KBM-7 (cell line): ENCODE measurements at regions not wholly inside any gene's neighbourhood (a gene's known extent, or its start where the extent isn't known, plus 50 kb on each side); places are given as distances from the start of the nearest gene placed in this dataset.
"Not testable (repeated sequence)": the region's sequence is repeated elsewhere in the genome, so short reads cannot be mapped to it uniquely, and the experiment has no call there.

Source experiments
- DNase-seq: peaks from one replicate; pipeline ENCODE4 v3.0.0-alpha.2; 2015
- in situ Hi-C: fragments of 300-500 bp; cut with MboI; formaldehyde crosslinking; loops from 2 replicates; pipeline ENCODE4 v1.14.3; 2020; ENCODE audit warnings: low sequenced_read_pairs, low pct_unique_long_range_greater_than_20kb, mixed read lengths

DNA sequence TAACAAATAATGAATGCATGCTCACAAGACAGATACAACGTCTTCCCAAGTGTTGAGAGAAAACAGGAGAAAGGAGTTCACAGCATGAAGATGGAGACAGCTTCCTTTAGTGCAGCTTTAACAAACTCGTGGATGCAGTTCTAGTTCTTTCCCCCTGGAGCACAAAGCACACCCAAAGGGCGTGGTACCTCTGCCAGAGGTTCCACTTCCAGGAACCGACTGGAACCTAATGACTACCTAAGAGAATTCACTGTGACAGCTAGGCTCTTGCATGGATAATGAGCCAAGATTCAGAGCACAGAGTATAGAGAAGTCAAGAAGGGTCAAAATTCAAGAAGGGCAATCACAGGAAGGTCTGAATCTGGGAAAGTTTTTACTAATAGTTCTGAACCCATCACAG, 673.2 kb downstream of the XPNPEP1 start:
- no peak for DNase-seq
- in situ Hi-C loops = no loop called here

DNA sequence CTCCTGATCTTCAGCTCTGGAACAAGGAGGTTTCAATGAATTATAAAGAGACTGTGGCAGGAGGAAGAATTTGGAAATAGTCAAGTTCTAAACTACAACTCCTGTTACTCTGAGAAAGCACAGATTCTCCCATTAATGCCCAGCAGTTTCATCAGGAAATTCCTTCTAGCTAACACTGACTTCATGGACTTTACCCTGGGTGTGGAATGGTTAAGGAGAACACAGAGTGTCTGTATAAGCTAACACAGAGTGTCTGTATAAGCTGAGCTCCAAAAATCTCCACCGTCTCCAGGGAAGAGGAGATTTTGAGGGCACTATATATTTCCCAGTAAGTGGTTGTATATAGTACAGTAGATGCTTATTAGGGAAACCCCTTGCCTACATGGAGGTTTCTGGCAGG, 675.5 kb downstream of the XPNPEP1 start:
- in situ Hi-C loops = no loop called here
- no peak for DNase-seq

DNA sequence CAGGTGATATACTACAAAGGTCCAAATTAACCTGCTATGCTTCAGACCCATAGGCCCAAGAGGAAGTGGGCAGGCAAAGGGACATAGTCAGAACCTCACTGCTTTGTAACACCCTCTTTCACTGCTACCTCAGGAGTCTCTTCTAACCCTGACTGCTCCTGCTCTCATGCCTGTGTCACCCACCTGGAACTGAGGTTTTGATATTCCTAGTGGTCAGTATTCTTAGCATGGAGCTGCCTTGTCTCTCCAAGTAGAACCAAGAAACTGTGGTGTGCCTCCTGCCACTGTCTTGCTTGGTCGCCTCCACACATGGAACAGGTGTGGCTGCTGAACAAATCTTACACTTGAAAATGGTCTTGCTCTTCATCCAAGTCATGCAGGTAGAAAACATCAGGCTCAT, 677.5 kb downstream of the XPNPEP1 start:
- in situ Hi-C loops = no loop called here
- DNase-seq = no peak

DNA sequence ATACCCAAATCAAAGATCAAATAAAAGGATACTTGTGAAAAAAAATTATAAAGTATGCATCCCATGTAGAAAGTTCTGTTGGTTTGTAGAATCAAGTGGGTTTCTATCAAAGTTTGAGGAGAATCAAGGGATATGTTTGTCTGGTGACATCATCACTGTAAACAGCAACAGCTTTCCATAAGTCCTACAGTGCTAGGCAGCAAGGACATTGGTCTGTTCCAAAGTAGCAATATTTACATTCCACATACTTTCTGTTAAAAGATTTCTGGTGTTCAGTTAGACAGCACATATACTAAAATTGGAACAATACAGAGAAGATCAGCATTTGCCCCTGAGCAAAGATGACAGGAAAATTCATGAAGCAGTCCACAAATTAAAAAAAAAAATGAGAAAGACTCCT, 683.9 kb downstream of the XPNPEP1 start:
- in situ Hi-C loops = no loop called here
- DNase-seq = no peak

DNA sequence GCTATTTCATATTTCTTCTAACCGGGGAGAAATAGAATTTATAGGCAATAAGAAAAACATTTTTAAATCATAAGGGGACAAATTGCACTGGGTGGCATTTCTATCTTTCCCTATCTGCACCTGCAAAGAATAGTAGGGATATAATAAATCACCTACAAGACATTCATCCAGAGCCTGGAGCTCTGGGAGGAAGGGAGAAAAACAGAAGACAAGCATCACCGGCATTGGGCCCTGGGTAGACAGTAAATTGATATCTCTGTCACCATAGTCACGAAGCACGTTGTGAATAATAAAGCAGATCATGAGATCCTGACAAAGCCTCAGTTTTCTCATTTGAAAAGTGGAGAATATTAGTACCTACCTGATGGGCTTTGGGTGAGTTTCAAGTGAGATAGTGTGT, 685.6 kb downstream of the XPNPEP1 start:
- in situ Hi-C loops = no loop called here
- DNase-seq = no peak

DNA sequence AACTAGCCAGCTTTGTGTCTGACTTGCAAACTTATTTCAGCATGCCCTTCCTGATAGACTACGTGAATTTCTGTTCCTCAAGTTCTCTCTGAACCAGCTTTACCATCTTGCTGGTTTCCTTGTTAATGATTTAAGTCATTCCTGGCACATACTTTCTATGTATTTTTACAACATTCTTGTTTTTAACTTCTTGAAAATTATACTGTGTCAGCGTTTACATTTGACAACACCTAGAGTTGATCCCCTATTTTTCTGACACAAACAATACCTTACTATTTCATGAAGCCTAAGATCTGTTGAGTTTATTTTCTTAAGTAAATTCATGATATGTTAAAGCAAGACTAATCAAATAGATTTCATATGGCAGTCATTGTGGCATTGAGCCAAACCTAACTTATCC, 686.3 kb downstream of the XPNPEP1 start:
- in situ Hi-C loops = no loop called here
- DNase-seq = no peak

DNA sequence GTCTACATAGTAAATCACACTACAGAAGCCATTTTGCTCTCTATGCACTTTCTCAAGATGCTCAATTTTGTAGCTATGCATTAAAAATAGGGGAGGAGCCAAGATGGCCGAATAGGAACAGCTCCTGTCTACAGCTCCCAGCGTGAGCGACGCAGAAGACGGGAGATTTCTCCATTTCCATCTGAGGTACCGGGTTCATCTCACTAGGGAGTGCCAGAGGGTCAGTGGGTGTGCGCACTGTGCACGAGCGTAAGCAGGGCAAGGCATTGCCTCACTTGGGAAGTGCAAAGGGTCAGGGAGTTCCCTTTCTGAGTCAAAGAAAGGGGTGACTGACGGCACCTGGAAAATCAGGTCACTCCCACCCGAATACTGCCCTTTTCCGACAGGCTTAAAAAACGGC, 699.8 kb downstream of the XPNPEP1 start:
- not testable (repeated sequence) for DNase-seq

DNA sequence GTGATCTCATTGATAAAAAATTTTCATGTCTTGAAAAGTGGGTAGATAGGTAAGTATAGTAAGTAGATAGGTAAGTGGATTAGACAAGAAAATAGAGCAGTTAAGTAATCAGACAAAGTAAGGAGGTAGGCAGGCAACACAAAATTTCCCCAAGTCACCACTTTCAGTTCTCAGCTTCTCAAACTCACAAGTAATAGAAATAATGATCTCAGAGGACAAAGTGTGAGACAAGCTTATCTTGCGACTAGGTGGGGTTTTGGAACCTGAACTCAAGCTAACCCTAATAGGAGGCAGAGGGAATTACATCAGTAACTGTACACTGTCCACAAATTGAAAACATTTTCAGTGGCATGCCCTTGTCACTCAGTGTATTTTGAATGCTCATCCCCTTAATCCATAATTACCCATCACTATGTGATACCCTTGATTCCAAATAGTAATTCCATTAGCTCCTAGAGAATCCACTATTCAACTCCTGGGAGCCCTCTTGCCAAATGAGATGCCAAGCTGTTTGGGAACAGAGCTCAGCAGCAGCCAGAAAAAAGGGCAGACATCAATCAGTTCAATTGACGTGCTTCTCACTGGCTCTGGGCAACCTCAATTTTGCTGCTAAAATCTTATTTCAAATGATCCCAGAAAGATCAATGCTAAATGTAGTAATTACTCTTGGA, 703.2 kb downstream of the XPNPEP1 start:
- in situ Hi-C loops = no loop called here
- DNase-seq = no peak

More for the DNA sequence above, 699.8 kb downstream of the XPNPEP1 start:
- in situ Hi-C loops = not testable (repeated sequence)

DNA sequence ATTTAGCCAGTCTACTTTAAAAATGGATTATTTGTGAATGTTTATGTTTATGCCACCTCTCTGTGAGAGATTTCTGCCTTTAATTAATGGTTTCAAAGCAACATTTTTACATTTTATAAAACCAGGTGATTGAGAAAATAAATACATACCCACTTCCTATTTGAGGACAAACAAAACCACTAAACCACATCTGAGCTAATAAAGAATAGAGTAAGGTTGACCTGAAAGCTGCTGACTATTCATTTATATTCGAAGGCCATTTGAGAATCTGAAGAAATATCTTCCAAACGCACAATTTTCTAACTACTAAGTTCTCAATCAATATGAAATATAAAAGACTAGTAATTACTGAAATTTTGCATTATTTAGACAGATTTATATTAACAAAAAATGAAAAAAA, 705.1 kb downstream of the XPNPEP1 start:
- in situ Hi-C loops = no loop called here
- no peak for DNase-seq

DNA sequence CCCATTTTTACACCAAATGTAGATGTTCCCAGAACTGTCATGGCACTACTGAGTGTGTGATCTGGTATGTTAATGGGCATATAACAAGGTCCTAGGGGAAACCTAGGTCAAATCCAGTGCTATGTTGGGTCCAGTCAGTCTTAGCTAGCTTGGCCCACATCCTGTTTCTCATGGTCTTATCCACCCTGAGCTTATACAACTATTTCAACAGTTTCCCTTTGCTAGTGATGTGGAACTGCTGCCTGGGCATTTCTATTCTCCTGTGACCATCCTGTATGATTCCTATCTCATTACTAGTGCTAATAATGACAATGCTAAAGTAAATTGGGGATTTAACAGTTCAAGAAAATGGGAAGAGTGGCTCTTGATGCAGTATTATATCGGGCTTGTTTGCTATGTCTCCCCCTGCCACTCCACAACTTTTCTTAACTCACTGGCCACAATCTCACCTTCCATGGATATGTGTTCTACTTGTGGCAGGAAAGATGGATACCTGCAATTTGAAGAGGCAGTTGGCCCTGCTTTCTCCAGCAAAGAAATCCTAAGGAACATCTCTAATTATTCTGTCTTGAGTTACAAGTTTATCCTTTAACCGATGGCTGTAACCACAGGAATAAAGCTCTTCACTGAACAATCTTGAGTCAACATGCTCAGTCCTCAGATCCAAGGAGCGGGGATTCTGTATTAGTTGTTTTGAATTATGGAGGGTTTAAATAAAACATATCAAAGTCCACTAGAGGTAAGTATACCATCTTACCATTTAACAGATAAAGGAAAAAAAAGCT, 707.8 kb downstream of the XPNPEP1 start:
- in situ Hi-C loops = no loop called here

DNA sequence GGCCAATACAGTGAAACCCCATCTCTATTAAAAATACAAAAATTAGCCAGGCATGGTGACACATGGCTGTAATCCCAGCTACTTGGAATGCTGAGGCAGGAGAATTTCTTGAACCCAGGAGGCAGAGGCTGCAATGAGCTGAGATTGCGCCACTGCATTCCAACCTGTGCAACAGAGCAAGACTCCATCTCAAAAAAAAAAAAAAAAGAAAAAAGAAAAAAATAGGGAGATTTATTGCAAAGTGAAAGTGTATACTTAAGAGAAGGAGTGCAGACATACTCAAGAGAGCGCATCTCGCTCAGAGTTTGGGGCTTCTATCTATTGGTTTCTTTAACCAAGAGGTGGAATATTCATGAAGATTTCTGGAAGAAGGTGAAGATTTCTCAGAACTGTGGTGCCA, 708.4 kb downstream of the XPNPEP1 start:
- DNase-seq, in situ Hi-C loops: not testable (repeated sequence)

More for the DNA sequence above, 707.8 kb downstream of the XPNPEP1 start:
- DNase-seq = no peak

DNA sequence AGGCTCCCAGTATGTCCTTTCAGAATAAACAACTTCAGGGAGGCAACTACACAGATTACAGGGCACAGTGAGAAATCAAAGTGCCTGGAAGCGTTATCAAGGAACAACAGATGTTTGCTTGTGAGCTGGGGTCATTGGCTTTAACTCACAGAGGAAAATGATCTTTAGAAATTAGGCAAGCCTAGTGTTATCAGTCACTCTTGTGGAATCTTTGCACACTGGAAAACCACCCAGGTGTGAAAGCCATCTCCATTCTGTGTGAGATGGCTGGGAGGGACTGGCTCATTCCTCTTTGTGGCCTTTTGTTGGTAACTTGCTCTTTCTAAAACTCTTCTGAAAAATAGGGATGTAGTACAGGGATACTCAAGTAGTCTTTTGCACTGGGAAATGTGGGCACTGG, 716.0 kb downstream of the XPNPEP1 start:
- no peak for DNase-seq
- in situ Hi-C loops = no loop called here

DNA sequence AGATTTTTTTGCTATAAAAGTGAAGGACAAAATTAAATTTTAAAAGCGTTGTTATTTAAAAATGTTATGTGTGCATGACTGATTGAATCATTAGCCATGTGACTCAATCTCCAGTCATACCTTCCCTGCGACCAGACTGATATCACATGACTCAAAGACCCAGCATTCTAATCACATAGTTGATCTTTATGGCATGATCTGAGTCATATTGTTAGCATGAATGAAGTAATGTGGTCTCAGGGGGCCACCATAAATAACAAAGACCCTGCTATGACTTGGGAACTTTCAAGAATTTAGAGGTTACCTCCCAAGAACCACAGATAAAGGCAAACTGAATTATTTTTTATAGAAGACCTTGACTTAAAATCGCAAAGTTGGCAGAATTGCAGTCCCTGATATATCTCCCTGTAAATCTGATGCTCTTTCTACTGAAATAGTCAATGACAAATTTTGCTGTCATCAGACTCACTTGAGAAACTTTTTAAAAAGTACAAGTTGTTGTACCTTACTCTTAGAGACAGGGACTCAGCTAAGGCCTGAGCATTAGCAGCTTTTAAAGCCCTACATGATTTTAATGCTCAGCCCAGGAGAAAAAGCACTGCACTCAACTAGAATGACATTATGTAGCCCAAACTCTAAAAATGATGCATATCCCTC, 717.3 kb downstream of the XPNPEP1 start:
- in situ Hi-C loops = no loop called here
- no peak for DNase-seq

DNA sequence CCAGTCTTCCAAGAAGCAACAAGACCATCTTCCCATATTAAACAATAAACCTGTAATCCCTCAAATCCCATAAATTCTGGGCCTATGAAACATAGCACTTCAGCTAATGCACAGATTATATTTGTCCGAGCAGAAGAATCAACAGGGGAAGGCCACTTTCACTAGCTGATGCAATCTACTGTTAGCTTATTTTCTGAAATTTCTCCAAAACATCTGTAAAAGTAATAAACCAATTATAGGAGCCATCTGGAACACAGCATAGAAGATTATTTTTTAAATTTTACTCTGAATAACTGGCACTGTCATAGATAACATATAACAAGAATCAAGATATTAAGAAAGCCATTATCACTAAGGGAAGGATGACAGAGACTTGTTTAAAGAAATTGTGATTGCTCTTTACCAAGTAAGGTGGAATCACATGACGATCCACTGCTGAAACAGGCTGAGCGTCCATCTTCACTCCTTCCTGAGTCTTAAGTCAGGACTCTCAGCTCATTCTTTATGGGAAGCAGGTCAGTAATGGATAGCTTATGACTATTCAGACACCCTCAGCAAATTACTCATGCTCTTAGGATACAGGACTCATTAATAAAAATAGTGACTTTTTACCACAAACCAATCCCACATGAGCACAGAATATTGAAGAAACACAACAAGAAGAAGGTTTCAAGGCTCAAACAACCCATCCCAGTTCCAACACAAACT, 719.5 kb downstream of the XPNPEP1 start:
- in situ Hi-C loops = no loop called here
- DNase-seq = no peak

DNA sequence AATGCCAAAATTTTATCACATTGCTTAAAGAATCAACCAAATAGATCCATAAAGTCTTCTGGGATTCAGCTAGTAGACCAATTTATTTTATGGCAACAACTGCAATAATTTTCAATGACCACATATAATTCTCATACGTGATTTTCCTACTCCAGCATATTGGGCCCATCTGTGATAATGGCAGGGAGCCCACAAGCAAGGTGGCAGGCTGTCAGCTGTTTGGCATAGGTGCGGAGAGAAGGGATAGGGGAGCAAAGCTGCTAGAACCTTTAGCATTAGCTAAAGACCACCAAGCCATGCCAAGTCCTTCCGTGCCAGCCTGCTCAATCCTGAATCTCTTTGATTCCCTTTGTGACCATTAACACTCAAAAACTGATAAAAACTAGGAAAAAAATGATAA, 721.2 kb downstream of the XPNPEP1 start:
- in situ Hi-C loops = no loop called here
- DNase-seq = no peak

DNA sequence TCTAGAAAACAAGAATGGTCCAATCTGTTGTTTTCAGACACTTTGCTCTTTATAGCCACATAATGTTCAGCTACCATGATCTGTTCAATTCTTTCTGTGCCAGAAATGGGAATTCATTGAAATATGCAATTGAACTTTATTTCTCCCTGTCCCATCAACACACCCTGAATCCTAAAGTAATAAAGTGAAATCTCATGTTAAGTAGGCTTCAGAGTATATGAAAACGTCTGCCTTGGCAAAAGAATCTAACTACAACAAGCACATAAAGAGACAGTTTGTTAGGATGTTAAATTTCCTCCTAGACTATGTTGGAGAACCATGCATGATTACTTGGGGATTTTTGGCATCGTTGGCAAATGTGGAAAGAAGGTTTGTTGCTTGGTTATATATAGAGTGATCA, 722.7 kb downstream of the XPNPEP1 start:
- in situ Hi-C loops = no loop called here

DNA sequence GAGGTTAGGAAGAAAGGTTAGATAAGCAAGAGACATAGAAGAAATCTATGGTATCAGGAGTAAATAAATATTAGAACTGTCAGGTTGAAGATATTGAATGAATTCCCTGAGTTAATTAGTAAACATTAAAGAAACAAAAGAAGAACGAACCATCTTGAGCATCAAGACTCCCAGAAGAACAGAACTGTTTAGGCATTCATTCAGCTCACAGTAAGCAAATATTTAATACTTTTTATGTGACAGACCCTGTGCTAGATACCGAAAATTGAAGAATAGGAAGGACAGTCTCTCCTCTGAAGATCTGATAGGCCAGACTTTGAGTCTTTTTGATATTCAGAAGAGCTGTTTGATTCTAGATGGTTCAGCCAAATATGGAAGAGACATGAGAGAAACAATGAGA, 731.5 kb downstream of the XPNPEP1 start:
- DNase-seq = no peak

More for the DNA sequence above, 722.7 kb downstream of the XPNPEP1 start:
- DNase-seq = no peak

DNA sequence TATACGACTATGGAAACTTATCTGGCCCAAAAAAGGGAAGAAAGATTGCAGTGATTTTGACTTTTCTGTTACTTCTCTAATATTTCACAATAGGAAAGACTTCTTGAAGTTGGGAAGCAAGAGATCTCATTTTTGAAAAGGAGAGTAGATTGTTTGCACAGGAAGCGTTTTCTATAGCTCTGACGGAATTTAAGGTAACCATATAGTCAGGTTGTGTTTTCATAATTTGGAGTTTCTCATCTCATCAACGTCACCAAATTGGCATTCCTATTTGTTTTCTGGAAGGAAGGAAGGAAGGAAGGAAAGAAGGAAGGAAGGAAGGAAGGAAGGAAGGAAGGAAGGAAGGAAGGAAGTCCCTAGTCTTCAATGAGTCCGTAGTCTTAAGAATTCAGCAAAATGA, 732.0 kb downstream of the XPNPEP1 start:
- no peak for DNase-seq
- in situ Hi-C loops = no loop called here

More for the DNA sequence above, 731.5 kb downstream of the XPNPEP1 start:
- in situ Hi-C loops = no loop called here

DNA sequence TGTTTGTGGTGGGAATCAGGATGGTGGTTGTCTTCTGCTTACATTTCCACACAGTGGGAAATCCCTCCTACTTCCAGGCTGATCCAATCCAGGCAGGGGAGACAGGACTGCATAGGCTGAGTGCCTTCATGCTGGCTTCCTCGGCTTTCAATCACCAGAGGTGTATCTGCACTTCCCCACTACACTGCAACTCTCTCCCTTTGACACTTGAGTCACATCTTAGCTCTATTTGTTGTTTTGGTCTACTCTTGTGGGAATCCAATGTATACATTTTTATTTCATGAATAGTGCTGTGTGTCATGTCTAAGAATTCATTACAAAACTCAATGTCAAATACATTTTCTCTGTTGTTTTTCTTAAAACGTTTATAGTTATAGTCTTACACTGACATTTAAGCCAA, 735.6 kb downstream of the XPNPEP1 start:
- in situ Hi-C loops = no loop called here
- DNase-seq = no peak

DNA sequence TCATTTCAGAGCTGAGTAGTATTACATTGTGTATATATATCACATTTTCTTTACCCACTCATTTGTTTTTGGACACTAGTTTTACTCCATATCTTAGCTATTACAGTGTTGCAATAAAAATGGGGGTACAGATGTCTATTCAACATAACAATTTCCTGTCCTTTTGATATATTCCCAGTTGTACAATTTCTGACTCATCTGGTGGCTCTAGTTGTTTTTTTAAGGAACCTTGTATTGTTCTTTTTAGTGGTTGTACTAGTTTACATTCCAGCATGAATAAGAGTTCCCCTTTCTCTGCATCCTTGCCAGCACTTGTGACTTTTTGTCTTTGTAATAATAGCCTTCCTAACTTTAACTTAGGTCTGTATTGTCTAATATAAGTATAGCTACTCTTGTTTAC, 739.9 kb downstream of the XPNPEP1 start:
- DNase-seq = no peak
- in situ Hi-C loops = no loop called here
